Tibial artery (tissue), 4 donors: ENCODE measurements at regions not wholly inside any gene's neighbourhood (a gene's known extent, or its start where the extent isn't known, plus 50 kb on each side); places are given as distances from the start of the nearest gene placed in this dataset.

ENCODE experiments used
- DNase-seq, 2 donors: peaks; one replicate each; pipeline ENCODE4 v3.0.0-alpha.2; 2019
- H3K27ac ChIP-seq, 2 donors: fragments of 200-600 bp; sonication (generic) in 1 of 2; 1 replicate in 1 of 2; 2 replicates in 1 of 2; pipeline ENCODE4 v1.5.1; 2018 to 2019; ENCODE audit warnings: mild to moderate bottlenecking in 1 of 2
- H3K27me3 ChIP-seq, 2 donors: fragments of 200-600 bp; sonication (generic) in 1 of 2; one replicate each; pipeline versions ENCODE4 v1.5.1 to v1.6.0; 2016 to 2019
- H3K36me3 ChIP-seq, 3 donors: fragments of 200-600 bp; sonication (generic) in 2 of 3; one replicate each; pipeline ENCODE4 v1.5.1; 2016 to 2019; ENCODE audit warnings: mild to moderate bottlenecking in 2 of 3
- H3K4me1 ChIP-seq, 4 donors: fragments of 200-600 bp; sonication (generic) in 2 of 4; 1 replicate in 3 of 4; 2 replicates in 1 of 4; pipeline ENCODE4 v1.5.1; 2016 to 2019
- H3K4me3 ChIP-seq, 2 donors: fragments of 200-600 bp; sonication (generic) in 1 of 2; 1 replicate in 1 of 2; 2 replicates in 1 of 2; pipeline ENCODE4 v1.5.1; 2018 to 2019; ENCODE audit warnings: mild to moderate bottlenecking in 2 of 2
- H3K9me3 ChIP-seq, 3 donors: fragments of 200-600 bp; sonication (generic) in 1 of 3; one replicate each; pipeline ENCODE4 v1.5.1; 2016 to 2019
- intact Hi-C: fragments of 100-400 bp; cut with DNase I; formaldehyde crosslinking; loops from one replicate; pipeline ENCODE4 v1.15.0; 2023; ENCODE audit warnings: low total_unique reads
- TF ChIP-seq, protein P1 (sequence below), 2 experiments: fragments of 200-600 bp in 1 of 2; fragments of 450-650 bp in 1 of 2; IDR thresholded peaks; one replicate each; pipeline ENCODE4 v1.5.1; 2017 to 2019; ENCODE audit warnings: antibody characterized with exemption in 2 of 2, mild to moderate bottlenecking in 1 of 2, moderate library complexity in 1 of 2

- TF ChIP-seq, protein P1, sequence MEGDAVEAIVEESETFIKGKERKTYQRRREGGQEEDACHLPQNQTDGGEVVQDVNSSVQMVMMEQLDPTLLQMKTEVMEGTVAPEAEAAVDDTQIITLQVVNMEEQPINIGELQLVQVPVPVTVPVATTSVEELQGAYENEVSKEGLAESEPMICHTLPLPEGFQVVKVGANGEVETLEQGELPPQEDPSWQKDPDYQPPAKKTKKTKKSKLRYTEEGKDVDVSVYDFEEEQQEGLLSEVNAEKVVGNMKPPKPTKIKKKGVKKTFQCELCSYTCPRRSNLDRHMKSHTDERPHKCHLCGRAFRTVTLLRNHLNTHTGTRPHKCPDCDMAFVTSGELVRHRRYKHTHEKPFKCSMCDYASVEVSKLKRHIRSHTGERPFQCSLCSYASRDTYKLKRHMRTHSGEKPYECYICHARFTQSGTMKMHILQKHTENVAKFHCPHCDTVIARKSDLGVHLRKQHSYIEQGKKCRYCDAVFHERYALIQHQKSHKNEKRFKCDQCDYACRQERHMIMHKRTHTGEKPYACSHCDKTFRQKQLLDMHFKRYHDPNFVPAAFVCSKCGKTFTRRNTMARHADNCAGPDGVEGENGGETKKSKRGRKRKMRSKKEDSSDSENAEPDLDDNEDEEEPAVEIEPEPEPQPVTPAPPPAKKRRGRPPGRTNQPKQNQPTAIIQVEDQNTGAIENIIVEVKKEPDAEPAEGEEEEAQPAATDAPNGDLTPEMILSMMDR (IDR thresholded peaks at IDR 0.05): no peak
- peaks cover 0 to 5% (median 0%) of the 10 kb centered on the region in 3 donors for H3K9me3 ChIP-seq
- no peaks in the 10 kb centered on the region for H3K36me3 ChIP-seq
- H3K4me1 ChIP-seq: no peaks in the 10 kb centered on the region
- no peak for DNase-seq
- H3K27me3 ChIP-seq: peaks cover 0 to 13% of the 10 kb centered on the region in 2 donors
- no peak overlapping the region for H3K4me3 ChIP-seq
- H3K27ac ChIP-seq: no peak overlapping the region
- intact Hi-C loops: no loop called here
These were observed 141.2 kb upstream of the ASB18 start for GRCh38 chr2:236405357-236405756.

- Histone ChIP-seq H3K4me1 (no peaks in the 10 kb centered on the region), H3K4me3 (no peak overlapping the region), H3K27me3 (no peaks in the 10 kb centered on the region), H3K36me3 (no peaks in the 10 kb centered on the region), H3K27ac (no peak overlapping the region), H3K9me3 (peaks cover 0 to 5% (median 0%) of the 10 kb centered on the region in 3 donors)
- DNase-seq: no peak
- intact Hi-C loops: no loop called here
- TF ChIP-seq, protein P1 (IDR thresholded peaks at IDR 0.05): no peak
These were observed 143.9 kb upstream of the ASB18 start for GRCh38 chr2:236408090-236408489.

DNA sequence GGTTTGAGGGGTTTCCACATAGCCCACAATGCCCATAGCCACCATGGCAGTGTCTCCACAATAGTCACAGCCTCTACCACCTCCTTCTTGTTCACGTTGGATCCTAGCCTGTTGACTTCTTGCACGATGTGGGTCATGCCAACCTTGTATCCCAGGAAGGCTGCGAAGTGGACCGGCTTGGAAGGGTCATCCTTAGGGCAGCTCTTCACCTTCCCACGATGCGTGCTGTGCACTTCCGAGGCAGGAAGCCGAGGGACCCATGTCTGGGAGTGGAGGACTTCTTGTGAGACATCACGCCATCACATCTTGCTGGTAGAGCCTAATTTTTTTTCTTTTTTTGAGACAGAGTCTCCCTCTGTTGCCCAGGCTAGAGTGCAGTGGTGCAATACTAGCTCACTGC lies 144.6 kb upstream of the ASB18 start:
- Histone ChIP-seq H3K4me1 (no peaks in the 10 kb centered on the region), H3K36me3 (no peaks in the 10 kb centered on the region), H3K4me3 (no peak overlapping the region), H3K27ac (no peak overlapping the region), H3K9me3 (peaks cover 0 to 5% (median 0%) of the 10 kb centered on the region in 3 donors), H3K27me3 (no peaks in the 10 kb centered on the region)
- intact Hi-C loops: no loop called here
- no peak for DNase-seq
- TF ChIP-seq, protein P1 (IDR thresholded peaks at IDR 0.05): no peak

DNA sequence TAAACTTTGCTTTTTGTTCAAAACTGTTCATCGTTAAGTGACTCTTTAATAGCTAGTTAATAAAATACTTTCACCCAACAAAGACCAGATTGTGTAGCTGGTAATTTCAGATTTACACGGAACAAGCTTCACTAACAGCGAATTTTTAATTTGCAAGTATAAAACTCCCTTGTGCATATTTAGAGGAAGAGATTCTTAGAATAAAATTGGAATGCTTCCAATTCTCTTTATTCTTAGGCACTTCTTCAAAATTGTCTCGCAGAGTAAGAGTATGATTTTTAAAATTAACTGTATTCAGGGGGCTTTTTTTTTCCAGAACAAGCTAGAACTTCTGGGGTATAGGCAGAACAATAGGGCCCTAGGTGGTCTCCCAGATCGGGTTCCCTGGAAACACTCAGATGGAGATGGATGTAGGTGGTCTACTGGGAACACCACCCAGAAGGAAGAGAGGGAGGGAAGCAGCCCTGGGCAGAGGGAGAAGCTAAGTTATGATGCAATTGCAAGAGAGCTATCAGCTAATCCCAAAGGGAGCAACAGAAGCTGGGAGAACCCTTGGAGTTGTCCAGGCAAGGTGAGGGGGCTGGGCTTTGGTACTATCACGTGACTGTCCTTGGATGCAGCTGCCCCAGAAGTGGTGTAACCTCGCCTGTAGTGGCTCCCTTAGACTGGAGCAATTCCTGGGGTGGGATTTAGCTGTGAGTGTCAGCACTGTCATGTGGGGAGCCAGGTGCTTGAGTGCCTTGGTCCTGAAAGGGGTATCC lies 151.7 kb upstream of the ASB18 start:
- Histone ChIP-seq H3K4me3 (no peak overlapping the region), H3K27ac (no peak overlapping the region), H3K27me3 (peaks cover 0 to 5% of the 10 kb centered on the region in 2 donors), H3K9me3 (no peaks in the 10 kb centered on the region), H3K36me3 (no peaks in the 10 kb centered on the region), H3K4me1 (no peaks in the 10 kb centered on the region)
- intact Hi-C loops: no loop called here
- DNase-seq: no peak
- TF ChIP-seq, protein P1 (IDR thresholded peaks at IDR 0.05): no peak

- TF ChIP-seq, protein P1 (IDR thresholded peaks at IDR 0.05): no peak
- peaks cover 0 to 5% of the 10 kb centered on the region in 2 donors for H3K27me3 ChIP-seq
- H3K27ac ChIP-seq: no peak overlapping the region
- H3K4me3 ChIP-seq: no peak overlapping the region
- no peaks in the 10 kb centered on the region for H3K36me3 ChIP-seq
- intact Hi-C loops: no loop called here
- H3K9me3 ChIP-seq: no peaks in the 10 kb centered on the region
- H3K4me1 ChIP-seq: no peaks in the 10 kb centered on the region
- no peak for DNase-seq
These were observed 152.5 kb upstream of the ACKR3 start for GRCh38 chr2:236417150-236417549.
